Lower leg skin (tissue), 3 donors: ENCODE measurements at regions not wholly inside any gene's neighbourhood (a gene's known extent, or its start where the extent isn't known, plus 50 kb on each side); places are given as distances from the start of the nearest gene placed in this dataset.

Source experiments
- POLR2A ChIP-seq, 2 donors: fragments of 450-650 bp; IDR thresholded peaks; one replicate each; pipeline ENCODE4 v1.6.1; 2016 to 2017; ENCODE audit warnings: antibody characterized with exemption in 2 of 2, mild to moderate bottlenecking in 1 of 2, moderate library complexity in 1 of 2
- TF ChIP-seq, protein P1 (sequence below), 3 donors: fragments of 450-650 bp; IDR thresholded peaks; one replicate each; pipeline ENCODE4 v1.5.1; 2016; ENCODE audit warnings: antibody characterized with exemption in 3 of 3, mild to moderate bottlenecking in 3 of 3, moderate library complexity in 2 of 3

DNA sequence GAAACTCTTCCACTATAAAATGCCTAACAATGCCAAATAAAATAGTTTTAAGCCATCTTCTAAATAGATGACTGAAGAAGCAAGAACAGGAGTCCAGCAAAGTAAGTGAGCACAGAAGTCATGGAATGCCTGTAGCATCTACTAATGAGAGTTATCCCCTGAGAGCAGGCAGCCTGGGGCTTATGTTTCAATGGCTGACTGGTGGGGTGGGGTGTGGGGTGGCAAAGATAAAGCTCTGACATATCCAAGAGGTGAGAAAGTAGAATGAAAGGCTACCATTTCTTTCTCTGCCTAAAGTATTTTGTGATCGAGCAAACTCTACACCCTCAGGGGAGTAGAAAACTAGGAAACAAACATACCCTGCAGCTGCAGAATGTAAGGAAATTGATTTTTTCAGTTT lies 348.8 kb downstream of the TFAP2B start:
- TF ChIP-seq, protein P1, sequence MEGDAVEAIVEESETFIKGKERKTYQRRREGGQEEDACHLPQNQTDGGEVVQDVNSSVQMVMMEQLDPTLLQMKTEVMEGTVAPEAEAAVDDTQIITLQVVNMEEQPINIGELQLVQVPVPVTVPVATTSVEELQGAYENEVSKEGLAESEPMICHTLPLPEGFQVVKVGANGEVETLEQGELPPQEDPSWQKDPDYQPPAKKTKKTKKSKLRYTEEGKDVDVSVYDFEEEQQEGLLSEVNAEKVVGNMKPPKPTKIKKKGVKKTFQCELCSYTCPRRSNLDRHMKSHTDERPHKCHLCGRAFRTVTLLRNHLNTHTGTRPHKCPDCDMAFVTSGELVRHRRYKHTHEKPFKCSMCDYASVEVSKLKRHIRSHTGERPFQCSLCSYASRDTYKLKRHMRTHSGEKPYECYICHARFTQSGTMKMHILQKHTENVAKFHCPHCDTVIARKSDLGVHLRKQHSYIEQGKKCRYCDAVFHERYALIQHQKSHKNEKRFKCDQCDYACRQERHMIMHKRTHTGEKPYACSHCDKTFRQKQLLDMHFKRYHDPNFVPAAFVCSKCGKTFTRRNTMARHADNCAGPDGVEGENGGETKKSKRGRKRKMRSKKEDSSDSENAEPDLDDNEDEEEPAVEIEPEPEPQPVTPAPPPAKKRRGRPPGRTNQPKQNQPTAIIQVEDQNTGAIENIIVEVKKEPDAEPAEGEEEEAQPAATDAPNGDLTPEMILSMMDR (IDR thresholded peaks at IDR 0.05), result no peak
- TF ChIP-seq POLR2A (IDR thresholded peaks at IDR 0.05), result no peak
